HG02588 (cell line): ENCODE measurements at regions not wholly inside any gene's neighbourhood (a gene's known extent, or its start where the extent isn't known, plus 50 kb on each side); places are given as distances from the start of the nearest gene placed in this dataset.

Experiments
- ATAC-seq: cut with Tn5 transposase; IDR thresholded peaks from one replicate; pipeline ENCODE4 v1.9.1; 2021; ENCODE audit warnings: mild to moderate bottlenecking, moderate library complexity; ENCODE audit not compliant: unreplicated experiment

GRCh38 chr7:108686494-108686893 is 116.8 kb downstream of the DNAJB9 start:
- ATAC-seq = no peak

GRCh38 chr7:108697254-108697653 is 127.6 kb downstream of the DNAJB9 start:
- no peak for ATAC-seq

GRCh38 chr7:108711611-108712010 is 141.9 kb downstream of the DNAJB9 start:
- no peak for ATAC-seq

GRCh38 chr7:108716783-108717182 is 147.1 kb downstream of the DNAJB9 start:
- no peak for ATAC-seq

GRCh38 chr7:108717781-108718180 is 148.1 kb downstream of the DNAJB9 start:
- ATAC-seq = no peak

- ATAC-seq = no peak
Observed at GRCh38 chr7:108719631-108720030, 150.0 kb downstream of the DNAJB9 start.

GRCh38 chr7:108722561-108722960 is 152.9 kb downstream of the DNAJB9 start:
- ATAC-seq = no peak

GRCh38 chr7:108723381-108723814 is 153.7 kb downstream of the DNAJB9 start:
- no peak for ATAC-seq

GRCh38 chr7:108724251-108725100 is 154.8 kb downstream of the DNAJB9 start:
- ATAC-seq = no peak

- ATAC-seq = no peak
Observed at GRCh38 chr7:108735814-108736213, 166.1 kb downstream of the DNAJB9 start.

- no peak for ATAC-seq
Observed at GRCh38 chr7:108736221-108736891, 166.7 kb downstream of the DNAJB9 start.

- no peak for ATAC-seq
Observed at GRCh38 chr7:108770981-108771745, 201.5 kb downstream of the DNAJB9 start.

GRCh38 chr7:108771853-108772252 is 202.2 kb downstream of the DNAJB9 start:
- ATAC-seq = no peak

GRCh38 chr7:108777966-108778365 is 208.3 kb downstream of the DNAJB9 start:
- no peak for ATAC-seq

- ATAC-seq = no peak
Observed at GRCh38 chr7:108789451-108789850, 219.8 kb downstream of the DNAJB9 start.

- ATAC-seq = no peak
Observed at GRCh38 chr7:108794466-108794865, 224.8 kb downstream of the DNAJB9 start.

GRCh38 chr7:108802650-108803049 is 233.0 kb downstream of the DNAJB9 start:
- no peak for ATAC-seq

- ATAC-seq = no peak
Observed at GRCh38 chr7:108805808-108806397, 236.2 kb downstream of the DNAJB9 start.

- ATAC-seq = no peak
Observed at GRCh38 chr7:108808549-108809266, 239.0 kb downstream of the DNAJB9 start.

GRCh38 chr7:108809356-108809755 is 239.7 kb downstream of the DNAJB9 start:
- no peak for ATAC-seq
